ENCODE measurements at regions not wholly inside any gene's neighbourhood (a gene's known extent, or its start where the extent isn't known, plus 50 kb on each side); places are given as distances from the start of the nearest gene placed in this dataset.
"Not testable (repeated sequence)": the region's sequence is repeated elsewhere in the genome, so short reads cannot be mapped to it uniquely, and the experiment has no call there.

DNA sequence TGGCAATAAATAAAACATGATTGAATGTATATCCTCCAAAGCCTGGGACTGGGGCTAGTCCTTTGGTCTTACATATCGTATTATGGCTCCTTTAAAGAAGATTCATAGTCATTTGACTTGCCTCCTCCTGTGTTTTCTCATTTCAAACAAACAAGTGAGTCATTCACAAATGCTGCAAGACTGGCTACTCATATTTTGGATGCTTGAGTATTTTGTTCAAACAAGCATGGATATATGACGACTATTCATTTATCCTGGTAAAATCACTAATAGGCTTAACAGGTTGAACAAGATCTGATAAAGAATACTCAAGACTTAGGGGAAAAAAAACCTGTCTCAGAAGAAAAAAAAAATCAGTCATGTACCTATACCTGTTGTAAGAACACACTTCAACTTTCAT, 111.1 kb upstream of the CCDC28A start:
- no peak for DNase-seq (ENCODE audit: low read depth)

DNA sequence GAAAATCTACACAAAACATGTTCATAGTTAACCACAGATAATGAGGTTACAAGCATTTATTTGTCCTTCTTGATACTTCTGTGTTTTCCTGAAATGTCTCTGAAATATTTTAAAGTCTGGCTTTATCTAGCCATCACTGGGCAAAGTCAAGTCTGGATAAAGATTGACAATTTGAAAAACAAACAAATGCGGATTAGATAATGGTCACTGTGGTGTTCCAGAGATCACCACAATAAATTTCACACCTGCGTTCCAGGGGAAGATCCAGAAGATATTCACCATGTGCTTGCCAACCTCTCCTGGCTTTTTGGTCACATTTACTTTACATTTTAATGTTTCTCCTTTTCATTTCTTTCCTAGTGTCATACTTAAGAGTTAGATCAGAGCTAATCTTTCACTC, 109.7 kb upstream of the CCDC28A start:
- no peak for DNase-seq (ENCODE audit: low read depth)

DNA sequence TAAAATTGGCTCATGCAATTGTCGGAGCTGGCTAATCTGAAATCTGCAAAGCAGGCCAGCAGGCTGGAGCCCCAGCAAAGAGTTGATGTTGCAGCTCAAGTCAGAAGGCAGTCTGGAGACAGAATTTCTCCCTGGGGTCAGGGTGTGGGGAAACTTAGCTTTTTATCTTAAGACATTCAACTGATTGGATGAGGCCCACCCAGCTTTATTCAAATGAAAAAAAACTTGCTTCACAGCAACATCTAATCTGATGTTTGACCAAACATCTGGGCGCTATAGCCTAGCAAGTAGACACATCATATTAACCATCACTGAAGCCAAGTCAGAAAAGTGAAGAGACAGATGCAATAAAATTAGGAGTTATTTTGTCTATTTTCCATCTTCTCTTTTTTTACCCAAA, 108.8 kb upstream of the CCDC28A start:
- no peak for DNase-seq (ENCODE audit: low read depth)

DNA sequence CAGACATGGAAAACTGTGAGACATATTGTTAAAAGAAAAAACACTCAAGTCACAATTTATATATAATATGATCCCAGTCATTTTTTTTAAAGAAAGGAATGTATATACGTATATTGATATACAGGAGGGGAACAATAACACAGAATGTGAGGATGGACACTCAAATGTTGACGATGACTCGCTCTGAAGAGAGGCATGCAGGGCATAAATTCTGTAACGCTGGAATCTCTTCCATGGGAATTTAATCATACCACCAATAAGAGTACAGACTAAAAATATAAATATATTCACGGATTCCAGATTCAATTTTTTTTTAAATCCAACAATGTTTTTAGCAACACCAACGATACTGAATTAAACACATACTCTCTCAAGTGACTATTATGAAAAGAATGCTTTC, 106.9 kb upstream of the CCDC28A start:
- DNase-seq (ENCODE audit: low read depth): no peak

DNA sequence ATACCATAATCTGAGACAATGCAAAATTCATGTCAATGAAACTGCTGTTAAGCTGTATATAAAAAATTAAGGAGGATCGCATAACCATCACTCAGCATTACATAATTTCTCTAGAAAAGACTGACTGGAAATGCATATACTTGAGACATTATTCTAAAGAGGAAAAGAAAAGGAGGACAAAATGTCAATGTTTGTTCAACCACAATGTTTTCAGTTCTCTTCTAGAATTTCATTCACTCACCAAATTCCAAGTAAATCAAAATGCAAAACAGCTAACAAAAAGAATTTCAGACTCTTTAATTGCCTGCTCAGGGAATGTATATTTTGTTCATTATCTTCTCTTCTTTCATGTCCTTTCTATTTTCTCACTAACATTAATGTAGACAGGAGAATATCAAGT, 106.2 kb upstream of the CCDC28A start:
- DNase-seq (ENCODE audit: low read depth): no peak

DNA sequence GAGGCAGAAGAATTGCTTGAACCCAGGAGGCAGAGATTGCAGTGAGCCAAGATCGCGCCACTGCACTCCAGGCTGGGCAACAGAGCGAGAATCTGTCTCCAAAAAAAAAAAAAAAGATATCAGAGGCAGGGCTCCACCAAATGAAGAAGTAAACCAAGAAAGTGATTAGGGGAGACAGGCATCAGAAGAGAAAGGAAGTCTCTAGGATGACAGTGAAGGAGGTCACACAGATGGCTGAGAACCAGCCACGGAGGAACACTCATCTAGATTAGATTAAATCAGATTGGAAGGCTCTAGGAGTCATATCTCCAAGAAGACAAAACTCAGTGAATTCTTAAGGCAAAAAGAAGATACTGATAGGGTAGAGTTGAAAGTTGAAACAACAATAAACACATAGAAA, 102.2 kb upstream of the CCDC28A start:
- no peak for DNase-seq (ENCODE audit: low read depth)

DNA sequence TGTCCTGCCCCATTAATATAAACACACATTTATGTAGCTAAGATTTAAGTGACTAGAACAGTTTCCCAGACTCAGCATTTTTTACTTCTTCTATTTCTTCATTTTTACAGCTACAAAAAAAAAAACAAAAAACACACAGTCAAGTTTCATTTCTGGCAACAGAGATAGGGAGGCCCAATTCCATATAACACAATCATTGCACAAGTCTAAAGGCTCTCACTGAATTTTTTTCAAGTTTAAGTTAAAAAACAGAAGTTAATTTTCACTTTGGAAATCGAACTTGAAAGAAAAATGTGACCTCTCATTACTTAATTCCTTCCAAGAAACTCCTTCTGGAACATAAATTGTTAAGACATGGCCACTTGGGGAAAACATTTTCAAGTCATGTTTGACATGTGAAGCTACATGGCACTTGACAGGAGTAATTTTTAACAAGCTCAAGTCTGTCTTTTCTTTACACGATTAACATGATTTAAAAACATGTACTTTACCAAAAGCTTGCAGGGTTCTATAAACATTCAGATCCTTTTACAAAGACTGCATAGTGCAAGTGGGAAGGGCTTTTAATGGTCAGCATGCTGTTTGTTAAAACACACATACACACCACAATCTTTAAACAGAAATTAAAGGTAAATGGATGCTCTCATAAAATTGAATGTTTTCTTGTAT, 100.1 kb upstream of the CCDC28A start:
- DNase-seq (ENCODE audit: low read depth): no peak

DNA sequence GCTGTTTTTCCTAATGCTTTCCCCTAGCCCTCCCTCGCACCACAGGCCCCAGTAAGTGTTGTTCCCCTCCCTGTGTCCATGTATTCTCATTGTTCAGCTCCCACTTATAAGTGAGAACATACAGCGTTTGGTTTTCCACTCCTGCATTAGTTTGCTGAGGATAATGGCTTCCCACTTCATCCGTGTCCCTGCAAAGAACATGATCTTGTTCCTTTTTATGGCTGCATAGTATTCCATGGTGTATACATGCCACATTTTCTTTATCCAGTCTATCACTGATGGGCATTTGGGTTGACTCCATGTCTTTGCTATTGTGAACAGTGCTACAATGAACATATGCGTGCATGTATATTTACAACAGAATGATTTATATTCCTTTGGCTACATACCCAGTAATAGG, 99.1 kb upstream of the CCDC28A start:
- DNase-seq (ENCODE audit: low read depth): not testable (repeated sequence)

DNA sequence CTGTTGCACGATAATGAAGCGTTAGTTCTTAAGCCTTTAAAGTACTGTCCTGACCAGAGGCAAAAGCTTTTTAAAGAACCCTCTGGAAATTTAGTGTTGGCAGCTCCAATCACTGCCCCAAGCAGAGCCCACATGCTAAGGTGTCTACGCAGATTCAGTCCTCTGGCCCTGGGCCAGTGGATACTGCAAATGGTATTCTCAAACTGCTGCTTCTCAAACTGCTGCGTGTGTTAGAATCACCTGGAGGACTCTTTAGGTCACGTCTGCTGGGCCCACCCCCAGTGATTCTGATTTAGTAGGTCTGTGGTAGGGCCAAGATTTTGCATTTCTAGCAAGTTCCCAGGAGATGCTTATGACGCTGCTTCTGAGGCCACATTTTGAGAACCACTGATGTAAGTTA, 96.0 kb upstream of the CCDC28A start:
- no peak for DNase-seq (ENCODE audit: low read depth)

DNA sequence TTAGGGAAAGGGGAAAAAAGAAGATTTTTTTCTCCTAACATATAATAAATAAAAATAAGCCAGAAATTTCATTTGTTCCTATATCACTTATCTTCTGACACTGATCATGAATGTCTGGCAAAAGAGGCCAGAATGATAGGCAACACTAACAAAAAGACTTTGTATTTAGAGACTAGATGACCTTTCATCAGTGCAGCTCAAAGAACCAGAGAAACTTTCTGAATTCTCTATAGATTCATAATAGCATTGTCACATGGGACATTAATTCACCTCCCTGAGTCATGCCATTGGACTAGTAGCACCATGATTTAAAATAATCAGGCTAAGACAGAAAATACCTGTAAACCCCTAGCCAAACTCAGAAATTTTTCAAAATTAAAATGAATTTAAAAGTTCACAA, 95.4 kb upstream of the CCDC28A start:
- DNase-seq (ENCODE audit: low read depth): no peak

DNA sequence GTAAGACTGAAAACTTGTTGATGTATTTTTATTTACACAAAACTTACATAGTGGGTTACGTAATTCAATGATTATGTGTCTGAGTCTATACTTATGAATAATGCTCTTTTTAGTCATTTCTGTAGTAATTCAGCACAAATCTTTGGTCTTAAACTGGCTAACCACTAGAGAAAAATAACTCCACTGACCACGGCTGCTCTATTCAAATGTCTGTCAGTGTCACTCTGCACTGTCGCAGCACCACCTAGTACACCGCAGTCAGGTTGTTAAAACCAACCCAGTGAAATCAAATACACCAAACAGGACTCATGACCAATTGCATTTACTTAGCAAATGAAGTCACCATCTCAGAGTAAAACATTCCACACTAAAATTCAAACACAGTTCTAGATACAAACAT, 93.5 kb upstream of the CCDC28A start:
- DNase-seq (ENCODE audit: low read depth): no peak

DNA sequence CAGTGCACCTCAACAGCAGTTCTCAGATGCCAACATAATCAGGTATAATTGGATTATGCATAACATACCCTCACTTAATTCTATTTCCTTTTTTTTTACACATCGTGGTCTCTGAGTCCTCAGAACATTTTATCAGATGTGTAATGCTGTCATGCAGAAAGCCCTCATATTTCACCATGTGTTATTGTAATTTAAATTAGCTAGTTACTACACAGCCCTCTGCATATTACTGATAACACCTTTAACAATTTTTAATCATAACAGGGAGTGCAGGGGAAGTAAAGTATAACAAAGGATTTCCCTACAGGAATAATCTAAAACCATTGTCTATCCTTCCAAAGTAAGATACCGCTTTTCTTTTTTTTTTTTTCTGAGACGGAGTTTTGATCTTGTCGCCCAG, 91.9 kb upstream of the CCDC28A start:
- DNase-seq (ENCODE audit: low read depth): no peak

DNA sequence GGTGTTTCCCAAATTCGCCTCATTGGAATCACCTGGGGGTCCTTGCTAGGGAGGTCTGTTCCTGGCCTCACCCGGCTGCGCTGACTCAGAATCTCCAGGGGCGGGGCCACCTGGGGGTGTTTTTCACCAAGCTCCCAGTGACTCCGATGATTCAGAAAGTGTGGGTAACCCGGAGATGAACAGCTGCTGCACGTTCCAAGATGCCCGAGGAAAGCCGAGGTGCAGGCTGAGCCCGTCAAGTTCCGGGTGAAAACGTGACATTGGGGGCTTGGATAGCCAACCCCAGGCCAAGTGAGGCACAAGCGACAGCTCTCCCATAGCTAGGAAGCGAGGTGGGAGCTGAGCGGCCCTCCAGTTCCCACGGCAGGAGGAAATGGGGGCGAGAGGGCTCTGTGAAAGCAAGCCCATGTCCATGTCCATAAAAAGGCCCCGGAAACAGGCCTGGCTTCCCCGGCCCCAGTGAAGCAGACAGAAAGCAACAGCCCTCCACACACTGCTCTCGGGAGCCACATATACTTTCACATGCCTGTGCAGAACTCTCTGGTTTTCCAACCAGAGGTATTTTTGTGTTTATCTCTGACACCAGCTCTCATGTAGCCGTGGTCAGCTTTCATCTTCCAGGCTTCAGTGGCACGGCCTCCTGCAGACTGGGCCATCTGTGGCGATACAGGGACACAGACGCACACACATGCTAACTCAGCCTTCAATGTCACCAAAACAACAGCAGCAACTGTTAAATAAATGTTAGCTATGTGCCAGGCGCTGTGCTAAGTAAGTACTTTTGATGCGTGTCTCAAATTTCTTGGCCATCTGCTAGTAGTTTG, 90.7 kb upstream of the CCDC28A start:
- no peak for DNase-seq (ENCODE audit: low read depth)

DNA sequence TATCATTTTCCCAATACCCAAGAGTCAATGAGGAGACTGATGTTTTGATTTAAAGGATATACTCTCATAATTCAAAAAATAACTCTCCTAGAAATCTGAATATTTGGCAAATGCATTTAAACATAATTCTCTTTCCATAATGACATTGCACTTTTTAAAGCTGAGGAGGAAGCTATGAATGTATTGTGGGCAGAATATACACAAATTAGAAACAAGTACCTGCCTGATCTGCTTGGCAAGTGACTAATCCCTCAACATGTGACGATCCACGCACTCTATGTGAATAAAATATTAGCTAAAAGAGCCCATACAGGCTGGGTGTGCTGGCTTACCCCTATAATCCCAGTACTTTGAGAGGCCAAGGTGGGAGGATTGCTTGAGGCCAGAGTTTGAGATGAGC, 88.3 kb upstream of the CCDC28A start:
- no peak for DNase-seq (ENCODE audit: low read depth)

DNA sequence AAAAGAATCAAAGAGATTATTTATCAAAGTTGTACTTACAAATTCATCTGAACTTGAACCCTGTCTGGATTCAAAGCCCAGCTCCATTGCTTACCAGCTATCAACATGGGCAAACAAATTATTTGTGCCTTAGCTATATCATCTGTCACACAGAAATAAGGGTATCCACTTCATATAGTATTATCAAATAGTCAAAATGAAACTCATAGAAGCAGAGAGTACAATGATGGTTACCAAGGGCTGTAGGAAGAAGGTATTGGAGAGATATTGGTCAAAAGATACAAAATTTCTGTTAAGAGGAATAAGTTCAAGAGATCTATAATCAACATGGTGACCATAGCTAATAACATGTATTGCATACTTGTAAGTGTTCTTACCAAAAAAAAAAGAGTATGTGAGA, 87.8 kb upstream of the CCDC28A start:
- DNase-seq (ENCODE audit: low read depth): no peak

DNA sequence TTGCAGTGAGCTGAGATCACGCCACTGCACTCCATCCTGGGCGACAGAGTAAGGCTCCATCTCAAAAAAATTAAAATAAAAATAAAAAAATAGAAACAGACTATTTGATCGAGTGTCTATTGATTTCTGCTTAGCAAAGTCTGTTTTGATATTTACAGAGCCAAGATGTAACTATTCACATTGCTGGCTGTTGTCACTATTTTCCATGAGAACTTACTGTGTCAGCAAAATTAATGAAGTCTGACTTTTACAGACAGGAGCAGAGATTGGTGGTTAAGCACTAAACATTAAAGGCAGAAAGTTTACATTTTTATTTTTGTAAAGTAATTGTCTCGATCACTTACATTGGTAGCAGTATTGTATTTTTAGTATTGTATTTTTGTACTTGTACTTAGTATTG, 85.0 kb upstream of the CCDC28A start:
- DNase-seq (ENCODE audit: low read depth): no peak

DNA sequence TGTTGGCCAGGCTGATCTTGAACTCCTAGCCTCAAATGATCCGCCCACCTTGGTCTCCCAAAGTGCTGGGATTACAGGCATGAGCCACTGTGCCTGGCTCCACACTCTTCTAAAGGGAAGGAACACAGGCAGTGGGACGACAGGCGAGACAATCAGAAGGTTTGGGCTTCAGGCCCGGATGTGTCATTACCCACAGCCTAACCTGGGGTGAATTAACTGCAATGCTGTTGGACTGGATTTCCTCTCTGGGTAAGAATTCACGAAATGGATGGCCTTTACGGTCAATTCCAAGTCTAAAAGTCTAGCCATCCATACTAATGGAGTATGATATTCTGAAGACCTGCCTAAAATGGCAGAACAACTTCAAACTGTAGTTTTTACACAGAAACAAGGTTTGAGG, 83.7 kb upstream of the CCDC28A start:
- DNase-seq (ENCODE audit: low read depth): no peak

DNA sequence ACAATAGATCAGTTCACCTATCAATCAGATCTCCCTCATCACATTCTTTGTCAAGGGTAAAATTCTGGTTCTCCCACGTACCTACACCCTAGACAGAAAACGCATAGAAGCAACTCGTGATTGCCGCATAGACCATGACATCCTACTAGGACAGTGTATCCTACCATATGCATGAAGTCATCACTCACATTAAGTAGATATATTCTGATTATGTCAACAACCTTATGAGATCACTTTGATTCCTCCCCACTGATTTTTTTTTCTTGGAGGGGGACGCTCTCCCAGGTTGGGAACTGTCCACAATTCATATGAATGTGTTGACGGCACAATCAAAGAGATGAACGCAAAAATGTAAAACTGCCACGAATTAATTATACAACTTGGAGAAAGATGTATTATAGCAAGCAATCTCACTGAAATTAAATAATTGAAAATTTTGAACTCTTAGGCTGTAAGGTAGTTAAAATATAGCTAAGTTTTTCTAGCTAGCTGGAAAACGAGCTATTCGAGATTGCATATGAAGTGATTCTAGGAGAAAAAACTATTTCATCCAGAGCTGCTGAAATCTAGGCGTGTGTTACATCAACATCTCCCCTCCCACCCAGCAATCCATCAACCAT, 82.5 kb upstream of the CCDC28A start:
- DNase-seq (ENCODE audit: low read depth): no peak

DNA sequence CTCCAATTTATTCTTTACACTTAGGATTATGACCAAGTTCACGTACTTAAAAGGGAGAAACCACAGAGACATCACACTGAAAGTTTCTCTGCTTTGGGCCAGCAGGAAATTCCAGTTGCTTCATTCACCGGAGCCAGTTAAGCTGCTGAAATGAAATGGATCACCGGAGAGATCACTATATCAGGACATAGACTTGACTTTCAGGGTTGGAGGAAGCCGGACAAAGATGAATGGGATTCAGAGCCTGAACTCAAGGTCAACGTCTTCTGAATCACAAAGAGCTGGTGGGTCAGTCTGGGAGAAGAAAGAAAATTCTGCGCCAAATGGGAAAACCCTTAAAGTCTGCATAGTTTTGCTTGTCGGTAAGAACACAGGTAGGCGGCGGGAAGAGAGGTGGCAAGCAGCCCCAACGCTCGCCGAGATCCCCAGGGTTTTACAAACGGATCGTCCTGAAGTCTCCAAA, 81.9 kb upstream of the CCDC28A start:
- DNase-seq (ENCODE audit: low read depth): no peak

DNA sequence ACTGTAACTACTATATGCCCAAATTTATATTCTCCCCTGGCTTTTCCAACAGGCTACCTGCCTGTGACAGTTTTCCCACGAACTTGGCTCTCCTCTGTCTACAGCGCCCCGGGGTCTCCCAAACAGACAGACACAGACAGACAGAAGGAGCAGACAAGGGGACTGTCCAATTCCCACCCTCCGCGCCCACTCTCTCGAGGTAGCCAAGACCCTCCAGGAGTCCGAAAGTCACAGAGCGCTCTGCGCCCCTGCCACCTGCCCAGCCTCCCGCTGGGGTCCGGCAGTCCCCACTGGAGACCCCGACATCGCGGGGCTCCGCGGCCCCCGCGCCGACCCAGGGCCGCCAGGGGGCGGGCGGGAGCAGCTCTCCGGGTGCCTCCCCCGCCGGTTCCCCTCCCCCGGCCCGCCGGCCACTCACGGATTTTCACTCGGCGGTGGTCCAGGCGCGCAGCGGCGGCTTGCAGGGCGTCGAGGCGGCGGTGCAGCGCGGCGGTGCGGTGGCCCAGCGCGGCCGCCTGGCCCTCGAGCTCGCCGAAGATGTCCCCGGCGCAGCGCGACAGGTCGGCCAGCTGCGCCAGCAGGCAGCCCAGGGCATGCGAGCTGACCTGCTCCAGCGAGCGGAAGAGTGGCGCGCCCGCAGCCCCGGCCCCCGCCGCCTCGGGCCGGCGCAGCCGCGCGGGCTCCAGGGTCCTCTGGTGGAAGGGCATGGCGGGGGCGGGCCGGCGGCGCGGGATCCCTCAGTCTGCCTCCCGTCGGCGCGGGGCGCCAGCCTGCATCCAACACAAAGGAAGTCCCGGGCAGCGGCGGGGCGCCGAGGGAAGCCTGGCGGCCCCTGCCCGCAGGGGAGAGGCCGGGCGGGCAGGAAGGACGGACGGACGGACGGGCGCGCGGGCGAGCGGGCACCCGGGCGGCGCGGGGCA, 81.3 kb upstream of the CCDC28A start:
- peak; percentile 36 for DNase-seq (ENCODE audit: low read depth)

DNA sequence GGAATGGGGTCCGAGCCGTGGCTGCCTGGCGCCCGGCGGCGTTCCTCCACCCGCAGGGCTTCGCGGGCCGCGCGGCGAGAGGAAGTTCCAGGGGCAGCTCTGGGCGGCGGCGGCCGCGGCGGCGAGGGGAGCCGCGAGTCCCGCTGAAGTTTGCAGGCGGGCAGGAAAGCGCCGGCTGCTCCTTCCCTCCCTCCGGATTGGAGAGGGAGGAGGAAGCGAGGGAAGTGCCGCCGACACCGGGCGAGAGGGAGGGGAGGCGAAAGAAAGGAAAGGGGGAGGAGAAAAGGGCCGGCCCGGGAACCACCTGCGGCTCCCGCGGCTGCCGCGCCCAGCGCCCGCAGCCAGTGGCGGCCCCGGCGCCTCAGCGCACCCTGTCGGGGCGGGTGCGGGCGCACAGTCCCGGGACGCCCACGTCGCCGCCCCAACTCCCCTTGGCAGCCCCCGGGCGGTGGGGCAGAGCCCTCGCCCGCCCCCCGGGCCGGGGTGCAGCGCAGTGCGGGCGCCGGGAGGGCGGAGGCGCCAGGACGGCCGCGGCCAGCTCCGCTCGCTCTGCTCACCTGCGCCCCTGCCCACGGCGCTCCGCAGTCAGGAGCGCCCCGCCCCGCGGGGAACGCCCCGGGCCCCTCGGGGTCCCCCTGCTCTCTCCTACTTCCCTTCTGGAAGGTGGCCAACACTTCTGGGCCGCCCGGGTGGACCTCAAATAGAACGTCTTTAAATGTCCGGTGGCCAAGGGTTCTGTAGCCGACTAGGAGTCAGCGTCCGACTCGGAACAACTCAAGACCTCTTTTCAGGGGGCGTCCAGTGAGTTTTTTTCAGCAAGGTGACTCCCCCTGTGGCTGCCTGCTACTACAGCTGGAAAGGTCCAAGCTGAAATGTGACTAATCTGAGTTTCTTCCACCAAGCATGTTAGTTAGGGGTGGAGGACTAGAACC, 80.3 kb upstream of the CCDC28A start:
- peak; percentile 9 for DNase-seq (ENCODE audit: low read depth)
